ENCODE measurements at regions not wholly inside any gene's neighbourhood (a gene's known extent, or its start where the extent isn't known, plus 50 kb on each side); places are given as distances from the start of the nearest gene placed in this dataset.

DNA sequence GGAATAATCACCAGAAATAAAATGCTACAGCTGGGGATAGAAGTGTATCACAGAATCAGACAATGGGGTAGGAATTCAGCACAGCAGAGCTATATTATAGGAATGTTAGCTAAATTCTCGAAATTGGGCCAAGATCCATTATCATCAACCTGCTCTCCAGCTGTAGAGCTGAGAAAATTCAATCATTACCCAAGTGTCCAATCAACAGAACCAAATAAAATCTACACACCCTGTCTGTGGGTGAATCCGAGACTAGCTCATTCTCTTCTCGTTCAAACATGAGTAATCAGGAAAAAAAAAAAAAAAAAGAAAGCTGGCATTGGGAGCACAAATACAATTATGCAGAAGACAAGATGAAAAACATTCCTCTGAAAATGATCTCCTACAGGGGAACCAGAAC, 119.2 kb downstream of the CDC7 start:
- no peaks in the 10 kb centered on the region for H3K27me3 ChIP-seq (ENCODE audit: control insufficient read depth in 1 of 2, insufficient read depth in 2 of 2, low read length in 2 of 2)
- no peaks in the 10 kb centered on the region for H3K4me1 ChIP-seq (ENCODE audit: control insufficient read depth in 1 of 2, insufficient read depth in 2 of 2, low read length in 2 of 2)
- no peak overlapping the region for H3K9ac ChIP-seq (ENCODE audit: low read depth in 1 of 2, low read length in 2 of 2)
- no peaks in the 10 kb centered on the region for H3K36me3 ChIP-seq (ENCODE audit: control insufficient read depth in 1 of 2, insufficient read depth in 2 of 2, low read length in 2 of 2)
- H3K27ac ChIP-seq (ENCODE audit: low read depth, low read length), result no peak overlapping the region
- H3K9me3 ChIP-seq (ENCODE audit: control insufficient read depth in 1 of 2, low read length in 2 of 2), result no peaks in the 10 kb centered on the region
- H3K4me3 ChIP-seq (ENCODE audit: low read depth in 1 of 2, low read length in 2 of 2), result no peak overlapping the region

DNA sequence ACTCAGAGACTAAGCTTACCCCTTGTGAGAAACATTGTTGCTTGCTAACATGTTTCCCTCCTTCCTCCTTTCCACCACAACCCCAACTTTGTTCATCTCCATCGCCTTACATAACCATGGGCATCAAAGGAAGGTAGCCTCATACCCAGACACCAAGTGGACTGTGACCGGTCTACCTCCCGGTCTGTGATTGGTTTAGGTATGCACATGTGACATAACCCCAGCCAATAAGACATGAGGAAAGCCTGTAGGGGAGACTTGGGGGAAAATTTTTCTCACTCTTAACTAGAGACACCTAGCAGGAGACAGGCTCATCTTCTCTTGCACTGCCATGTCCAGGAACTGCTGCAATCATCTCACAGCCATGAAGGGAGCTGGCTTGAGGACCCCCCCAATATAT, 120.7 kb downstream of the CDC7 start:
- H3K27me3 ChIP-seq (ENCODE audit: control insufficient read depth in 1 of 2, insufficient read depth in 2 of 2, low read length in 2 of 2), result no peaks in the 10 kb centered on the region
- no peaks in the 10 kb centered on the region for H3K36me3 ChIP-seq (ENCODE audit: control insufficient read depth in 1 of 2, insufficient read depth in 2 of 2, low read length in 2 of 2)
- H3K9ac ChIP-seq (ENCODE audit: low read depth in 1 of 2, low read length in 2 of 2), result no peak overlapping the region
- no peaks in the 10 kb centered on the region for H3K9me3 ChIP-seq (ENCODE audit: control insufficient read depth in 1 of 2, low read length in 2 of 2)
- no peak overlapping the region for H3K4me3 ChIP-seq (ENCODE audit: low read depth in 1 of 2, low read length in 2 of 2)
- no peaks in the 10 kb centered on the region for H3K4me1 ChIP-seq (ENCODE audit: control insufficient read depth in 1 of 2, insufficient read depth in 2 of 2, low read length in 2 of 2)
- no peak overlapping the region for H3K27ac ChIP-seq (ENCODE audit: low read depth, low read length)

DNA sequence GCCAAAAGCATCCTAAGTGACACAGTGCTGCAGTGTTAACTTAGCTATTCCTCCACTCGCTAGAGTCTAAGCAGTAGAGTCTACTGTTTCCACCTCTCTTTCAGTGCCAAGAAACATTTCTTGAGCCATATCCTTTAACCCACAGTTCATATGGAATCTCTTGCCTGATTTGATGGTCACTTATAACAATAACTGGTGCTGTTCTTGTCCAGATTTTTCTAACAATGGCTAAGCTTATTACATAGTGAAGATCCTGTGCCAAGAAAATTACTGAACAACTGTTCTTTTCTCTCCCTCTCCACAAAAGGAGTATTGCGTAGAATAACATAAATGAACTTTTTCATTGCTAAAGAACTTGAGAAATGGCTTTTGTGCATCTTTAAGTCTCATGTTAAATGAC, 121.3 kb downstream of the CDC7 start:
- H3K9ac ChIP-seq (ENCODE audit: low read depth in 1 of 2, low read length in 2 of 2), result no peak overlapping the region
- no peak overlapping the region for H3K4me3 ChIP-seq (ENCODE audit: low read depth in 1 of 2, low read length in 2 of 2)
- no peaks in the 10 kb centered on the region for H3K4me1 ChIP-seq (ENCODE audit: control insufficient read depth in 1 of 2, insufficient read depth in 2 of 2, low read length in 2 of 2)
- H3K27me3 ChIP-seq (ENCODE audit: control insufficient read depth in 1 of 2, insufficient read depth in 2 of 2, low read length in 2 of 2), result no peaks in the 10 kb centered on the region
- H3K27ac ChIP-seq (ENCODE audit: low read depth, low read length), result no peak overlapping the region
- H3K36me3 ChIP-seq (ENCODE audit: control insufficient read depth in 1 of 2, insufficient read depth in 2 of 2, low read length in 2 of 2), result no peaks in the 10 kb centered on the region
- H3K9me3 ChIP-seq (ENCODE audit: control insufficient read depth in 1 of 2, low read length in 2 of 2), result no peaks in the 10 kb centered on the region

DNA sequence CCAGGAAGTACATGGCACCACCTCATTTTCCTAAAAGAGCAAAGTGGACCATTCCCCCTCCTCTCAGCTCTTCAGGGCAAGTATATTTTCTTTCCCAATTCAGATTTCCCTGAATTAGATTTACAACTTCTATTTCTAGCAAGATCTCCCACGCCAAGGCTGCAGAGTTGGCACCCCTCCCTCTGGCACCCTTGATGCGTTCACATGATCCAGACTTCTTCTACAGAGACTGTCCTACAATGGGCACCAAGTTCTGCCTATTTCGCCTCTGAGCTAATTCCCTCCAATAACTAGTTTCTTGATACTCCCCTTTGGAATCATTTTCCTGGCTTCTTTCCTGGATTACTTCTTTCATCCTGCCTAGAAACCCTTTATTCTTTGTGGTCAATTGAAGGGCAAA, 122.0 kb downstream of the CDC7 start:
- Histone ChIP-seq H3K27ac (ENCODE audit: low read depth, low read length) (no peak overlapping the region), H3K4me3 (ENCODE audit: low read depth in 1 of 2, low read length in 2 of 2) (no peak overlapping the region), H3K4me1 (ENCODE audit: control insufficient read depth in 1 of 2, insufficient read depth in 2 of 2, low read length in 2 of 2) (no peaks in the 10 kb centered on the region), H3K36me3 (ENCODE audit: control insufficient read depth in 1 of 2, insufficient read depth in 2 of 2, low read length in 2 of 2) (no peaks in the 10 kb centered on the region), H3K27me3 (ENCODE audit: control insufficient read depth in 1 of 2, insufficient read depth in 2 of 2, low read length in 2 of 2) (no peaks in the 10 kb centered on the region), H3K9ac (ENCODE audit: low read depth in 1 of 2, low read length in 2 of 2) (no peak overlapping the region), H3K9me3 (ENCODE audit: control insufficient read depth in 1 of 2, low read length in 2 of 2) (no peaks in the 10 kb centered on the region)

DNA sequence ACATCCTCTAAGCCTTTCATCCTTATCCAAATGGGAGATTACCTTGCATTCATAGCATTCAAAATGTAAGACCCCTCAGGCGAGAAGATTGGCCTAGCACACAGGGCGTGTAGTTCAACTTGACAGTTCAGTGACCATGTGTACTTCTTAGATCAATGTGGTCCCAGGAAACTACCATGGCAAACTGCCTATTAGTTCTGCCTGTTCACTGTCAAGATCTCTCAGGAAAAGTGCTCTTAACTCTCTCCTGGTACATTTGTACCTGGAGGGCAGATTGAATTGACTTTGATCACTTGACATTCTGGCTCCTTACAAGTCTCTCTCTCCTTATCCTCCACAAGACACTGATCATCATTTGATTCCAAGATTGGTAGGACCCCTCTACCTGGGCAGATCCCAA, 122.4 kb downstream of the CDC7 start:
- H3K27ac ChIP-seq (ENCODE audit: low read depth, low read length), result no peak overlapping the region
- H3K9ac ChIP-seq (ENCODE audit: low read depth in 1 of 2, low read length in 2 of 2), result no peak overlapping the region
- H3K9me3 ChIP-seq (ENCODE audit: control insufficient read depth in 1 of 2, low read length in 2 of 2), result no peaks in the 10 kb centered on the region
- H3K27me3 ChIP-seq (ENCODE audit: control insufficient read depth in 1 of 2, insufficient read depth in 2 of 2, low read length in 2 of 2), result no peaks in the 10 kb centered on the region
- H3K36me3 ChIP-seq (ENCODE audit: control insufficient read depth in 1 of 2, insufficient read depth in 2 of 2, low read length in 2 of 2), result no peaks in the 10 kb centered on the region
- no peaks in the 10 kb centered on the region for H3K4me1 ChIP-seq (ENCODE audit: control insufficient read depth in 1 of 2, insufficient read depth in 2 of 2, low read length in 2 of 2)
- no peak overlapping the region for H3K4me3 ChIP-seq (ENCODE audit: low read depth in 1 of 2, low read length in 2 of 2)

DNA sequence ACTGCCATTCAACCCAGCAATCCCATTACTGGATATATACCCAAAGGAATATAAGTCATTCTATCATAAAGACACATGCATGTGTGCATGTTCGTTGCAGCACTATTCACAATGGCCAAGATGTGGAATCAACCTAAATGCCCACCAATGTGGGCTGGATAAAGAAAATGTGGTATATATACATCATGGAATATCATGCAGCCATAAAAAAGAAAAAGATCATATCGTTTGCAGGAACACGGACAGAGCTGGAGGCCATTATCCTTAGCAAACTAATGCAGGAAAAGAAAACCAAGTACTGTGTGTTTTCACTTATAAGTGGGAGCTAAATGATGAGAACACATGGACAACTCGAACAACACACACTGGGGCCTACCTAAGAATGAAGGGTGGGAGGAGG, 123.7 kb downstream of the CDC7 start:
- no peaks in the 10 kb centered on the region for H3K9me3 ChIP-seq (ENCODE audit: control insufficient read depth in 1 of 2, low read length in 2 of 2)
- no peaks in the 10 kb centered on the region for H3K4me1 ChIP-seq (ENCODE audit: control insufficient read depth in 1 of 2, insufficient read depth in 2 of 2, low read length in 2 of 2)
- no peak overlapping the region for H3K27ac ChIP-seq (ENCODE audit: low read depth, low read length)
- no peaks in the 10 kb centered on the region for H3K27me3 ChIP-seq (ENCODE audit: control insufficient read depth in 1 of 2, insufficient read depth in 2 of 2, low read length in 2 of 2)
- H3K4me3 ChIP-seq (ENCODE audit: low read depth in 1 of 2, low read length in 2 of 2), result no peak overlapping the region
- H3K36me3 ChIP-seq (ENCODE audit: control insufficient read depth in 1 of 2, insufficient read depth in 2 of 2, low read length in 2 of 2), result no peaks in the 10 kb centered on the region
- no peak overlapping the region for H3K9ac ChIP-seq (ENCODE audit: low read depth in 1 of 2, low read length in 2 of 2)

Data from duodenal mucosa (tissue), 2 donors.